ENCODE measurements at regions not wholly inside any gene's neighbourhood (a gene's known extent, or its start where the extent isn't known, plus 50 kb on each side); places are given as distances from the start of the nearest gene placed in this dataset.

DNA sequence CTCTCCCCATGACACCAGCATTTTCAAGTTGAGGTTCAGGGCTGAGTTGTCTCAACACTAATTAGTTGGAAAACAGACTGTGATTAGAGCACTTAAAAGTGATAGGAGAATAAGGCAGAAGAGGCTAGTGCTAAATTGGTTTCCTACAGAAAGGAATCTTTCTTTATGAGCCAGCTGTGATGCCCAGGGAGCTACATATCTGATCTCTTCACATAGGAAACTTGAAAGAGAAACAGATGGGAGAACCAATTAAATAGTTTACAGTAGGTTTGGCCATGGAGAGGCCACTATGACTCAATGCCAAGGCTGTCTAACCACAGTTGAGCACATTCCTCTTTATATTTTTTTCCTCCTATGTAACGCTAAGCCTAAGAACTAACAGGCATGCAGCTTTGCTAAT, 418.3 kb upstream of the CYRIA start:
- Histone ChIP-seq H3K4me3 (no peak overlapping the region), H3K9me3 (peaks cover 0 to 7% (median 0%) of the 10 kb centered on the region in 4 donors), H3K36me3 (no peaks in the 10 kb centered on the region), H3K27me3 (no peaks in the 10 kb centered on the region), H3K27ac (no peak overlapping the region), H3K4me1 (no peaks in the 10 kb centered on the region)
- 64 to 65% methylated on average over 1 of the region's 1 CpG for WGBS, 2 donors
- TF ChIP-seq CTCF (IDR thresholded peaks at IDR 0.05) (no peak), POLR2A (IDR thresholded peaks at IDR 0.05) (no peak), EP300 (IDR thresholded peaks at IDR 0.05) (no peak)
- no peak for DNase-seq (ENCODE audit: low spot score in 2 of 2)

- Histone ChIP-seq H3K27ac (no peak overlapping the region), H3K27me3 (no peaks in the 10 kb centered on the region), H3K4me3 (no peak overlapping the region), H3K36me3 (no peaks in the 10 kb centered on the region), H3K4me1 (no peaks in the 10 kb centered on the region), H3K9me3 (peaks cover 0 to 7% (median 0%) of the 10 kb centered on the region in 4 donors)
- DNase-seq (ENCODE audit: low spot score in 2 of 2): no peak
- no peak for TF ChIP-seq POLR2A (IDR thresholded peaks at IDR 0.05)
- TF ChIP-seq CTCF (IDR thresholded peaks at IDR 0.05): no peak
- no peak for TF ChIP-seq EP300 (IDR thresholded peaks at IDR 0.05)
Measured at GRCh38 chr2:17079262-17079661, 413.6 kb upstream of the CYRIA start.

- 20 to 30% methylated on average over 2 of the region's 2 CpGs for WGBS, 2 donors
- H3K27me3 ChIP-seq: no peaks in the 10 kb centered on the region
- H3K4me3 ChIP-seq: no peak overlapping the region
- H3K9me3 ChIP-seq: peaks cover 0 to 7% (median 0%) of the 10 kb centered on the region in 4 donors
- TF ChIP-seq CTCF (IDR thresholded peaks at IDR 0.05) (no peak), EP300 (IDR thresholded peaks at IDR 0.05) (no peak), POLR2A (IDR thresholded peaks at IDR 0.05) (no peak)
- no peaks in the 10 kb centered on the region for H3K4me1 ChIP-seq
- no peaks in the 10 kb centered on the region for H3K36me3 ChIP-seq
- no peak overlapping the region for H3K27ac ChIP-seq
- DNase-seq (ENCODE audit: low spot score in 2 of 2): no peak
Measured at GRCh38 chr2:17076533-17076932, 410.9 kb upstream of the CYRIA start.

DNA sequence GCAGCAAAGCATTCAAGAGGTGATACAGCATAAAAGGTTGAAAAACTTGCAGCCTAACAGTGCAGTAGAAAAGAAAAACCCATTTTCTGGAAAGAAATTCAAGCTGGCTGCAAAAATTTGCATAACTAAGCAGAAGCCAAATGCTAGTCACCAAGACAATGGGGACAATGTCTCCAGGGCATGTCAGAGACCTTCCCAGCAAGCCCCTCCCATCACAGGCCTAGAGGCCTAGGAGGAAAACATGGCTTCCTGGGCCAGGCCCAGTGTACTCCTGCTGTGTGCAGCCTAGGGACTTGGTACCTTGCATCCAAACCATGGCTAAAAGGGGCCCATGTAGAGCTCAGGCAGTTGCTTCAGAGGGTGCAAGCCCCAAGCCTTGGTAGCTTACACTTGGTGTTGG, 405.1 kb upstream of the CYRIA start:
- no peak overlapping the region for H3K27ac ChIP-seq
- TF ChIP-seq EP300 (IDR thresholded peaks at IDR 0.05) (no peak), CTCF (IDR thresholded peaks at IDR 0.05) (no peak), POLR2A (IDR thresholded peaks at IDR 0.05) (no peak)
- H3K36me3 ChIP-seq: no peaks in the 10 kb centered on the region
- peaks cover 0 to 2% (median 0%) of the 10 kb centered on the region in 4 donors for H3K9me3 ChIP-seq
- H3K4me1 ChIP-seq: no peaks in the 10 kb centered on the region
- no peak overlapping the region for H3K4me3 ChIP-seq
- no peak for DNase-seq (ENCODE audit: low spot score in 2 of 2)
- no peaks in the 10 kb centered on the region for H3K27me3 ChIP-seq

- no peak for DNase-seq (ENCODE audit: low spot score in 2 of 2)
- Histone ChIP-seq H3K27me3 (no peaks in the 10 kb centered on the region), H3K4me3 (no peak overlapping the region), H3K27ac (no peak overlapping the region), H3K9me3 (peaks cover 0 to 2% (median 0%) of the 10 kb centered on the region in 4 donors), H3K36me3 (no peaks in the 10 kb centered on the region), H3K4me1 (no peaks in the 10 kb centered on the region)
- TF ChIP-seq POLR2A (IDR thresholded peaks at IDR 0.05) (no peak), CTCF (IDR thresholded peaks at IDR 0.05) (no peak), EP300 (IDR thresholded peaks at IDR 0.05) (no peak)
- 84 to 85% methylated on average over 4 of the region's 4 CpGs for WGBS, 2 donors
Measured at GRCh38 chr2:17069564-17069963, 403.9 kb upstream of the CYRIA start.
